Right cardiac atrium (tissue), 5 donors: ENCODE measurements at regions not wholly inside any gene's neighbourhood (a gene's known extent, or its start where the extent isn't known, plus 50 kb on each side); places are given as distances from the start of the nearest gene placed in this dataset.
"Not testable (repeated sequence)": the region's sequence is repeated elsewhere in the genome, so short reads cannot be mapped to it uniquely, and the experiment has no call there.

Source experiments
- ATAC-seq, 2 donors: fragments of 200-7000 bp; cut with Tn5 transposase; one replicate each; pipeline versions ENCODE4 v1.8.0 to v1.9.1; 2020; ENCODE audit warnings: moderate library complexity in 2 of 2, mild to moderate bottlenecking in 1 of 2
- DNase-seq, 3 donors: peaks; one replicate each; pipeline ENCODE4 v3.0.0-alpha.2; 2020
- H3K27ac ChIP-seq: one replicate; pipeline ENCODE4 v1.5.1; 2013; ENCODE audit warnings: mild to moderate bottlenecking, low read length, control low read depth, moderate library complexity
- H3K27me3 ChIP-seq: one replicate; pipeline ENCODE4 v1.6.1; 2013; ENCODE audit not compliant: control insufficient read depth, insufficient read depth
- H3K4me1 ChIP-seq: one replicate; pipeline ENCODE4 v1.6.1; 2013; ENCODE audit warnings: low read length; ENCODE audit not compliant: control insufficient read depth, insufficient read depth
- H3K4me3 ChIP-seq: one replicate; pipeline ENCODE4 v1.5.1; 2013; ENCODE audit warnings: low read length, control low read depth
- H3K9me3 ChIP-seq: one replicate; pipeline ENCODE4 v1.6.1; 2013; ENCODE audit warnings: low read length; ENCODE audit not compliant: control insufficient read depth
- WGBS: extraction: QIAGEN DNeasy Blood & Tissue Kit; methylation state at CpG from one replicate; pipeline ENCODE4 v1.1.7; 2013; 5-methylcytosine and 5-hydroxymethylcytosine counted together
- intact Hi-C, 4 donors: fragments of 100-400 bp; cut with DNase I; formaldehyde crosslinking; loops; one replicate each; pipeline versions ENCODE4 v1.11.0 to v1.14.0; 2022 to 2023
- donor health status: healthy with polysubstance abuse.
- donor health status: DM: no; HTN: yes; CAD: no.
- donor health status: DM: no; HTN: no; CAD: no.
- donor health status: DM: no; HTN: yes; CAD: no; lungs with severe emphysema.
- donor health status: DM: yes; HTN: yes; CAD: no.

- intact Hi-C loops, H3K4me3 ChIP-seq, ATAC-seq, H3K27me3 ChIP-seq, H3K4me1 ChIP-seq, DNase-seq, H3K9me3 ChIP-seq, H3K27ac ChIP-seq: not testable (repeated sequence)
- WGBS: 87% methylated on average over 7 of the region's 7 CpGs
These were observed 56.1 kb upstream of the ALG10 start for GRCh38 chr12:33966219-33966618.

GRCh38 chr12:33967760-33968159, 54.5 kb upstream of the ALG10 start:
- intact Hi-C loops: no loop called here
- no peak overlapping the region for H3K4me3 ChIP-seq
- WGBS: 48% methylated on average over 1 of the region's 1 CpG
- no peak for DNase-seq
- H3K27ac ChIP-seq: no peak overlapping the region
- H3K9me3 ChIP-seq: no peaks in the 10 kb centered on the region
- no peaks in the 10 kb centered on the region for H3K4me1 ChIP-seq
- H3K27me3 ChIP-seq: no peaks in the 10 kb centered on the region
- ATAC-seq: no peak
